Occipital lobe (tissue), 1 donor: ENCODE measurements at regions not wholly inside any gene's neighbourhood (a gene's known extent, or its start where the extent isn't known, plus 50 kb on each side); places are given as distances from the start of the nearest gene placed in this dataset.
"Not testable (repeated sequence)": the region's sequence is repeated elsewhere in the genome, so short reads cannot be mapped to it uniquely, and the experiment has no call there.

Source experiments
- DNase-seq: peaks from one replicate; lab custom pipeline; 2025; lab: John Stamatoyannopoulos, UW

- DNase-seq = no peak
Observed at GRCh38 chr9:136611606-136612005, 51.1 kb upstream of the EGFL7 start.

GRCh38 chr9:136611119-136611518, 51.6 kb upstream of the EGFL7 start:
- DNase-seq = no peak

GRCh38 chr9:136610426-136610825, 52.3 kb upstream of the EGFL7 start:
- no peak for DNase-seq

GRCh38 chr9:136609838-136610311, 52.8 kb upstream of the EGFL7 start:
- DNase-seq = no peak

- no peak for DNase-seq
Observed at GRCh38 chr9:136609160-136609475, 53.6 kb upstream of the EGFL7 start.

GRCh38 chr9:136608348-136609159, 54.2 kb upstream of the EGFL7 start:
- no peak for DNase-seq

- DNase-seq = no peak
Observed at GRCh38 chr9:136607334-136607919, 55.3 kb upstream of the EGFL7 start.

- DNase-seq = no peak
Observed at GRCh38 chr9:136606687-136607333, 55.9 kb upstream of the EGFL7 start.

- DNase-seq = no peak
Observed at GRCh38 chr9:136605988-136606660, 56.6 kb upstream of the EGFL7 start.

GRCh38 chr9:136604823-136605525, 57.7 kb upstream of the EGFL7 start:
- no peak for DNase-seq

- DNase-seq = no peak
Observed at GRCh38 chr9:136603901-136604814, 58.3 kb upstream of the NOTCH1 start.

GRCh38 chr9:136603216-136603615, 57.4 kb upstream of the NOTCH1 start:
- no peak for DNase-seq

- no peak for DNase-seq
Observed at GRCh38 chr9:136602193-136602885, 56.5 kb upstream of the NOTCH1 start.

- DNase-seq = not testable (repeated sequence)
Observed at GRCh38 chr9:136601250-136601973, 55.6 kb upstream of the NOTCH1 start.

GRCh38 chr9:136599811-136600660, 54.2 kb upstream of the NOTCH1 start:
- peak; percentile 44 for DNase-seq

- DNase-seq = no peak
Observed at GRCh38 chr9:136599074-136599531, 53.3 kb upstream of the NOTCH1 start.

- DNase-seq = not testable (repeated sequence)
Observed at GRCh38 chr9:136598390-136599073, 52.7 kb upstream of the NOTCH1 start.
